ENCODE measurements at regions not wholly inside any gene's neighbourhood (a gene's known extent, or its start where the extent isn't known, plus 50 kb on each side); places are given as distances from the start of the nearest gene placed in this dataset.

DNA sequence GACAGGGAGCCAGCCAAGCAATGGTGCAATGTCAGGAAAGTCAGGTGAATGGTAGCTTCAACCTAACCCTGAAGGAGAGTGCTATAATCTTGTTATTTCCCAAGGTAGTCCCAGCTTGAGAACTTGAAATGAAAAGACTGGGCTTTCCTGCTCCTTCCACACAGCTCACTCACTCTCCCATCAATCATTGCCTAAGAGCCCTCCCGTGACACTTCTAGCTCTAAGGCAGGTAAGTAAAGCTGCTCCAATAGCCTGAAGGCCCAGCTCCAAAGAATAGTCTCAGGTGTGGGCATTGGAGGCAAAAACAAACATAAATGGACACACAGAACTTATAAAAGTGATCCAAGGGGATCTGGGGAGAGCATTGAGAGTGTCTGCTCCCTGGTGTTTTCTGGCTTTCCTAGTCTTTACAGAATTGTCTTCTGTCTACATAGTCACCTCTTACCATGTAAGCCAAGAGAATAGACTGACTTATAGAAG is 63.1 kb upstream of the TBC1D5 start:
- no peak for DNase-seq (ENCODE audit: low read depth)
- no peak for TF ChIP-seq CTCF (conservative IDR thresholded peaks at IDR 0.05; ENCODE audit: control insufficient read depth, insufficient read depth, low read depth, low read length)
- H3K4me3 ChIP-seq (ENCODE audit: control insufficient read depth, low read depth, low read length): no peak overlapping the region

DNA sequence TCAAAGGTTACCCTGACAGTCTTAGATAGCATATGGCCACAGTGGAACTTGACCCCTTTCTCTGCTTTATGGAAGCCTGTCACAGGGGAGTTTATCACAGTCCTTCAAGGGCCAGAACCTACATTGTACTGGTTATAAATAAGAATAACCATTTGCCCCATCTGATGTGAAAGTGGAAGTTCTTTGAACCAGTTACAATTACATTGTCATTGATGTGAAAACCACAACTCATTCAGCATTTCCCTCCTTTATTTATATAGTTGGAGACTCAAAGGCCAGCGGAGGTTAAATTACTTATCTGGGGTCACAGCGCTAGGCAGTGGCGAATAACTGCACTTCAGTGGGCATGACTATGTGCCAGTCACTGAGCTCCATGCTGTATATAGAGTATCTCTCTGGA is 60.5 kb upstream of the TBC1D5 start:
- no peak for DNase-seq (ENCODE audit: low read depth)
- no peak overlapping the region for H3K4me3 ChIP-seq (ENCODE audit: control insufficient read depth, low read depth, low read length)
- no peak for TF ChIP-seq CTCF (conservative IDR thresholded peaks at IDR 0.05; ENCODE audit: control insufficient read depth, insufficient read depth, low read depth, low read length)

GRCh38 chr3:17801131-17801530 is 58.7 kb upstream of the TBC1D5 start:
- no peak overlapping the region for H3K4me3 ChIP-seq (ENCODE audit: control insufficient read depth, low read depth, low read length)
- DNase-seq (ENCODE audit: low read depth): no peak
- TF ChIP-seq CTCF (conservative IDR thresholded peaks at IDR 0.05; ENCODE audit: control insufficient read depth, insufficient read depth, low read depth, low read length): no peak

GRCh38 chr3:17800232-17800631 is 57.8 kb upstream of the TBC1D5 start:
- TF ChIP-seq CTCF (conservative IDR thresholded peaks at IDR 0.05; ENCODE audit: control insufficient read depth, insufficient read depth, low read depth, low read length): no peak
- DNase-seq (ENCODE audit: low read depth): peak; percentile 4
- H3K4me3 ChIP-seq (ENCODE audit: control insufficient read depth, low read depth, low read length): no peak overlapping the region

DNA sequence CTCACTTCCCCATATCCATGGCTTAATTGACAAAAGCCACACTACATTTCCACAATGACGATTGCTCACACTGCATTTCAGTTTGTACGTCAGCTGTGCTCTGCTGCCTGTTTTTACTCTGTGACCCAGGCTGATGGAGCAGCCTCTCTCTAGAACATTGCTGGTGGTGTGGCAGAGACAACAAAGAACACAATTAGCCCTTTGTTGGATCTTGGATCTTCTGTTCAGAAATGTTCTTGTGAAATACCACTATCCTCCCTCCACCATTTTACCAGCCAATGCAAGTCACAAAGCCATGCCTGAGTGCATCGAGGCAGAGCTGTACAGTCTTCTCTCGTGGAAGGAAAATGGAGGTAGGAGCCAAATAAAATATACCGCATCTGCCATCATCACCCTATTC is 56.9 kb upstream of the TBC1D5 start:
- TF ChIP-seq CTCF (conservative IDR thresholded peaks at IDR 0.05; ENCODE audit: control insufficient read depth, insufficient read depth, low read depth, low read length): no peak
- H3K4me3 ChIP-seq (ENCODE audit: control insufficient read depth, low read depth, low read length): no peak overlapping the region
- no peak for DNase-seq (ENCODE audit: low read depth)

GRCh38 chr3:17798000-17798399 is 55.6 kb upstream of the TBC1D5 start:
- TF ChIP-seq CTCF (conservative IDR thresholded peaks at IDR 0.05; ENCODE audit: control insufficient read depth, insufficient read depth, low read depth, low read length): no peak
- no peak overlapping the region for H3K4me3 ChIP-seq (ENCODE audit: control insufficient read depth, low read depth, low read length)
- no peak for DNase-seq (ENCODE audit: low read depth)

DNA sequence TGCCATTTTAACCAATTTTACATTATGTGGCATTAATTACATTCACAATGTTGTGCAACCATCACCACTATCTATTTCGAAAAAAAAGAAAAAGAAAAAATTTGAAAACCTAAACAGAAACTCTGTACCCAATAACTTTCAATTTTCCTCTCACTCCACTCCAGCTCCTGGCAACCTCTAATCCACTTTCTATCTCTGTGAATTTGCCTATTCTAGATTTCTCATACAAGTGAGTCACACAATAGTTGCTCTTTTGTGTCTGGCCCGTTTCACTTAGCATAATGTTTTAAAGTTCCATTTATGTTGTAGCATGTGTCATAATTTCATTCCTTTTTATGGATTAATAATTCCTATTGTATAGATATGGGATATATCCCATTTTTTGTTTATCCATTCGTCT is 53.3 kb upstream of the TBC1D5 start:
- no peak overlapping the region for H3K4me3 ChIP-seq (ENCODE audit: control insufficient read depth, low read depth, low read length)
- DNase-seq (ENCODE audit: low read depth): peak; percentile 22
- no peak for TF ChIP-seq CTCF (conservative IDR thresholded peaks at IDR 0.05; ENCODE audit: control insufficient read depth, insufficient read depth, low read depth, low read length)

Data from fibroblast of mammary gland (primary cell).